Testis (tissue), 2 donors: ENCODE measurements at regions not wholly inside any gene's neighbourhood (a gene's known extent, or its start where the extent isn't known, plus 50 kb on each side); places are given as distances from the start of the nearest gene placed in this dataset.

Experiments used
- CTCF ChIP-seq, 3 experiments: fragments of 450-650 bp in 2 of 3; fragments of 200-600 bp in 1 of 3; sonication (generic) in 1 of 3; IDR thresholded peaks; one replicate each; pipeline ENCODE4 v1.5.1; 2016 to 2019; ENCODE audit warnings: antibody characterized with exemption in 3 of 3, mild to moderate bottlenecking in 2 of 3, moderate library complexity in 1 of 3
- POLR2A ChIP-seq: fragments of 450-650 bp; IDR thresholded peaks from one replicate; pipeline ENCODE4 v1.6.1; 2017; ENCODE audit warnings: antibody characterized with exemption, mild to moderate bottlenecking, moderate library complexity

- TF ChIP-seq CTCF (IDR thresholded peaks at IDR 0.05) (no peak), POLR2A (no peak)
Measured at GRCh38 chrX:45900766-45901615, 644.2 kb downstream of the ZNF674 start.
